Neural cell (in vitro differentiated cells): ENCODE measurements at regions not wholly inside any gene's neighbourhood (a gene's known extent, or its start where the extent isn't known, plus 50 kb on each side); places are given as distances from the start of the nearest gene placed in this dataset.

Experiments
- EP300 ChIP-seq: fragments of 450-650 bp; conservative IDR thresholded peaks from 2 replicates; pipeline ENCODE4 v1.6.1; 2014; ENCODE audit warnings: antibody characterized with exemption, mild to moderate bottlenecking, moderate library complexity; ENCODE audit not compliant: poor library complexity, severe bottlenecking
- EZH2 ChIP-seq: fragments of 200-600, 300-800 bp; shearing (Covaris generic), sonication (generic); IDR thresholded peaks from 2 replicates; pipeline ENCODE4 v1.6.1; 2014; ENCODE audit warnings: antibody characterized with exemption, low read length, borderline replicate concordance, mild to moderate bottlenecking; ENCODE audit not compliant: insufficient read depth, poor library complexity, severe bottlenecking
- POLR2AphosphoS5 ChIP-seq: IDR thresholded peaks from 2 replicates; pipeline ENCODE4 v1.6.1; 2012
- RAD21 ChIP-seq: fragments of 450-650 bp; conservative IDR thresholded peaks from 2 replicates; pipeline ENCODE4 v1.6.1; 2014; ENCODE audit warnings: antibody characterized with exemption, mild to moderate bottlenecking, moderate library complexity
- TAF1 ChIP-seq: IDR thresholded peaks from 2 replicates; pipeline ENCODE4 v1.6.1; 2012; ENCODE audit warnings: low read depth
- TF ChIP-seq, protein P1 (sequence below): fragments of 450-650 bp; IDR thresholded peaks from 2 replicates; pipeline ENCODE4 v1.5.1; 2014; ENCODE audit warnings: antibody characterized with exemption, mild to moderate bottlenecking, moderate library complexity; ENCODE audit not compliant: poor library complexity, severe bottlenecking

DNA sequence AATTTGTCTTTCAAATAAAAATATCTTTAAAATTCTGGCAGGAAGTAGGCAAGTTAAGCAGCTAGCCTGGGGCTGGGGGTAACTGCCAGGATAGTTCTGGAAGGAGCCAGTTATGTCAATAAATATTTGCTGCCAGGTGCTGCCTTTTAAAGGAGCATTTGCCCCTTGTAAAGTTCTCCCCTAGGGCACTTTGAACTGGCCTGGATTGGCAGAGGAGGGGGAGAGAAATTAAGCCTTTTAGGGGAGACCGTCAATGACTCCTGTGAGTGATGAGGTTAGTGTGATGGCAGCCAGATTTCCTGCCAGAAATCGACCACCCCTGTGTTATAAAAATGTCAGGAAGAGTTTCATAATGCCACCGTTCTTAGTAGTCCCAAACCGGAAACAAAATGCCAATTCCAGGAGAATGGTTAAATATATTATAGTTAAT, 89.8 kb upstream of the ELL2 start:
- TF ChIP-seq, protein P1, sequence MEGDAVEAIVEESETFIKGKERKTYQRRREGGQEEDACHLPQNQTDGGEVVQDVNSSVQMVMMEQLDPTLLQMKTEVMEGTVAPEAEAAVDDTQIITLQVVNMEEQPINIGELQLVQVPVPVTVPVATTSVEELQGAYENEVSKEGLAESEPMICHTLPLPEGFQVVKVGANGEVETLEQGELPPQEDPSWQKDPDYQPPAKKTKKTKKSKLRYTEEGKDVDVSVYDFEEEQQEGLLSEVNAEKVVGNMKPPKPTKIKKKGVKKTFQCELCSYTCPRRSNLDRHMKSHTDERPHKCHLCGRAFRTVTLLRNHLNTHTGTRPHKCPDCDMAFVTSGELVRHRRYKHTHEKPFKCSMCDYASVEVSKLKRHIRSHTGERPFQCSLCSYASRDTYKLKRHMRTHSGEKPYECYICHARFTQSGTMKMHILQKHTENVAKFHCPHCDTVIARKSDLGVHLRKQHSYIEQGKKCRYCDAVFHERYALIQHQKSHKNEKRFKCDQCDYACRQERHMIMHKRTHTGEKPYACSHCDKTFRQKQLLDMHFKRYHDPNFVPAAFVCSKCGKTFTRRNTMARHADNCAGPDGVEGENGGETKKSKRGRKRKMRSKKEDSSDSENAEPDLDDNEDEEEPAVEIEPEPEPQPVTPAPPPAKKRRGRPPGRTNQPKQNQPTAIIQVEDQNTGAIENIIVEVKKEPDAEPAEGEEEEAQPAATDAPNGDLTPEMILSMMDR, result no peak
- no peak for TF ChIP-seq EP300
- TF ChIP-seq TAF1, result no peak
- TF ChIP-seq POLR2AphosphoS5, result no peak
- TF ChIP-seq EZH2, result no peak
- no peak for TF ChIP-seq RAD21
